Muscle layer of colon (tissue), 2 donors: ENCODE measurements at regions not wholly inside any gene's neighbourhood (a gene's known extent, or its start where the extent isn't known, plus 50 kb on each side); places are given as distances from the start of the nearest gene placed in this dataset.
"Not testable (repeated sequence)": the region's sequence is repeated elsewhere in the genome, so short reads cannot be mapped to it uniquely, and the experiment has no call there.

Source experiments
- H3K27ac ChIP-seq: one replicate; pipeline ENCODE4 v1.7.0; 2013; ENCODE audit warnings: low read depth, mild to moderate bottlenecking, low read length, moderate library complexity
- H3K27me3 ChIP-seq, 2 donors: one replicate each; pipeline ENCODE4 v1.7.0; 2013; ENCODE audit warnings: low read length in 2 of 2, mild to moderate bottlenecking in 2 of 2; ENCODE audit not compliant: insufficient read depth in 2 of 2, control insufficient read depth in 1 of 2
- H3K36me3 ChIP-seq: one replicate; pipeline ENCODE4 v1.7.0; 2013; ENCODE audit warnings: mild to moderate bottlenecking, low read length; ENCODE audit not compliant: insufficient read depth
- H3K4me1 ChIP-seq: one replicate; pipeline ENCODE4 v1.7.0; 2013; ENCODE audit warnings: mild to moderate bottlenecking, low read length; ENCODE audit not compliant: insufficient read depth
- H3K4me3 ChIP-seq, 2 donors: one replicate each; pipeline ENCODE4 v1.7.0; 2013; ENCODE audit warnings: low read length in 2 of 2, low read depth in 1 of 2, mild to moderate bottlenecking in 1 of 2, moderate library complexity in 1 of 2
- H3K9ac ChIP-seq: one replicate; pipeline ENCODE4 v1.7.0; 2013; ENCODE audit warnings: low read length
- H3K9me3 ChIP-seq: one replicate; pipeline ENCODE4 v1.7.0; 2013; ENCODE audit warnings: mild to moderate bottlenecking, low read length
- donor health status: abdominal sarcoma.
- donor health status: Adenocarcinoma of cecum.

DNA sequence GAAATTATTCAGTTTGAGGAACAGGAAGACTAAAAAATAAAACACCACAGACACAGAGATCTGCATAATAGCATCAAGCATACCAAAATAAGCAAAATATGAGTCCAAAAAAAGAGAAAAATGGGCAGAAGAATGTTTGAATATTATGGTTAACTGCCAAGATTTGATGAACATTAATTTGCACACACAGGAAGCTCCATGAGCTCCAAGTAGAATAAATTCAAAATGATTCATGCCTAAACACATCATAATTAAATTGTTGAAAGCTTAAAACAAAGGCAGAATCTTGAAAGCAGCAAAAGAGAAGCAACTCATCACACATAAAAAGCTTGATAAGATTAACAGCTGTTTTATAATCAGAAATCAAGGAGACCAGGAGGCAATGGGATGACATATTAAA is 156.6 kb upstream of the ARSJ start:
- Histone ChIP-seq H3K27me3 (no peaks in the 10 kb centered on the region), H3K36me3 (no peaks in the 10 kb centered on the region), H3K27ac (no peak overlapping the region), H3K4me1 (no peaks in the 10 kb centered on the region), H3K9ac (no peak overlapping the region), H3K4me3 (no peak overlapping the region), H3K9me3 (no peaks in the 10 kb centered on the region)

DNA sequence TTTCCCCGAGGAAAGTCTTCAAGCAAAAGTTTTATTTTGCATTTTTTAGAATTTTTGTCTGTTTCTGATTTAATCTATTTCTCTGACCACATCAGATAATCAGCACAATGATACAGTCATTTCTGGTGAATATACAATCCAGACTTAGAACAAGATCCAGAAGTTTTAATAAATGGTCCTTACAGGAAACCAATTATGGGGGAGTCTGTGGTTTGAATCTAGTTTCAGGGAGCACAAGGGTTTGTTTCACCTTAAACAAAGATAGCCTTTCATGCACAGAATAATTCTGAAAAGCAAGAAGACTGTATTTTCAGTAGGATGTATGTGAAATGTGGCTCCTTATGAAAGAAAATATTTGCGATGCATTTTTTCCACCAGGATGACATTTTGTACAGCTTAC is 158.5 kb upstream of the ARSJ start:
- Histone ChIP-seq H3K4me1 (no peaks in the 10 kb centered on the region), H3K9me3 (no peaks in the 10 kb centered on the region), H3K27me3 (no peaks in the 10 kb centered on the region), H3K9ac (no peak overlapping the region), H3K4me3 (no peak overlapping the region), H3K36me3 (no peaks in the 10 kb centered on the region), H3K27ac (no peak overlapping the region)

DNA sequence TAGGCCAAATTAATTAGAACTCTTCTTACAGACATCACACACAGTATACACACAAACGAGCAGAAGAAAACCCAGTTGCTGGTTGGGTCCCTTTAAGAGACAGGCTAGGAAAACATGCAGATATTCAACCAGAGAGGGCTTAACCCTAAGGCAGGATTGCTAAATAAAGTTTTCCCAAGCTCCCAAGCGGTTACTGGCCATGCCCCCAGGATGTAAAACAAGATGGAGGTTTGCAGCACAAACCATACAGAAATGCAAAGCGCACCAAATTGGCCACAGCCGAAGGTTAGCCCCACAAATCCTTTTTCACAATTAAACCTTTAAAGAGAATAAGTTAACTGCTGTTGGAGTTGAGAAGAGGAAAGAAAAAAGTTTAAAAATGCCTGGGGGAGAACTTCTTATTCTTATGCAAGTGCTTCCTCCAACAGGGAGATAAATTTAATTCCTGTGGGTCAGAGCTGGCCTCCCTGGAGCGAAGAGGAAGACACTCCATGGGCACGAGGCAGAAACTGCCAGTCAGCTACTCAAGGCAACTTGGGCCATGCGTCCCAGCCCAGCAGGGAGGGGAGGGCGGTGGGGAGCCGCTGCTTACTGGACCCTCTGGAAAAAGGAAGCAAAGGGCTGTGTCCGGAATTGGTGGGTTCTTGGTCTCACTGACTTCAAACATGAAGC is 167.6 kb upstream of the ARSJ start:
- Histone ChIP-seq H3K36me3 (no peaks in the 10 kb centered on the region), H3K4me3 (no peak overlapping the region), H3K27ac (no peak overlapping the region), H3K9ac (no peak overlapping the region), H3K9me3 (no peaks in the 10 kb centered on the region), H3K27me3 (no peaks in the 10 kb centered on the region), H3K4me1 (no peaks in the 10 kb centered on the region)

DNA sequence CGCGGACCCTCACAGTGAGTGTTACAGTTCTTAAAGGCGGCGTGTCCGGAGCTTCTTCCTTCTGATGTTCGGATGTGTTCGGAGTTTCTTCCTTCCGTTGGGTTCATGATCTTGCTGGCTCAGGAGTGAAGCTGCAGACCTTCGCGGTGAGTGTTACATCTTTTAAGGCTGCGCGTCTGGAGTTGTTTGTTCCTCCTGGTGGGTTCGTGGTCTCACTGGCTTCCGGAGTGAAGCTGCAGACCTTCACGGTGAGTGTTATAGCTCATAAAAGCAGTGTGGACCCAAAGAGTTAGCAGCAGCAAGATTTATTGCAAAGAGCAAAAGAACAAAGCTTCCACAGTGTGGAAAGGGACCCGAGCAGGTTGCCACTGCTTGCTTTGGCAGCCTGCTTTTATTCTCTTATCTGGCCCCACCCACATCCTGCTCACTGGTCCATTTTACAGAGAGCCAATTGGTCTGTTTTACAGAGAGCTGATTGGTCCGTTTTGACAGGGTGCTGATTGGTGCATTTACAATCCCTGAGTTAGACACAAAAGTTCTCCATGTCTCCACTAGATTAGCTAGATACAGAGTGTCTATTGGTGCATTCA is 168.3 kb upstream of the ARSJ start:
- not testable (repeated sequence) for H3K4me1 ChIP-seq, H3K36me3 ChIP-seq, H3K27ac ChIP-seq, H3K4me3 ChIP-seq, H3K9ac ChIP-seq, H3K27me3 ChIP-seq, H3K9me3 ChIP-seq

DNA sequence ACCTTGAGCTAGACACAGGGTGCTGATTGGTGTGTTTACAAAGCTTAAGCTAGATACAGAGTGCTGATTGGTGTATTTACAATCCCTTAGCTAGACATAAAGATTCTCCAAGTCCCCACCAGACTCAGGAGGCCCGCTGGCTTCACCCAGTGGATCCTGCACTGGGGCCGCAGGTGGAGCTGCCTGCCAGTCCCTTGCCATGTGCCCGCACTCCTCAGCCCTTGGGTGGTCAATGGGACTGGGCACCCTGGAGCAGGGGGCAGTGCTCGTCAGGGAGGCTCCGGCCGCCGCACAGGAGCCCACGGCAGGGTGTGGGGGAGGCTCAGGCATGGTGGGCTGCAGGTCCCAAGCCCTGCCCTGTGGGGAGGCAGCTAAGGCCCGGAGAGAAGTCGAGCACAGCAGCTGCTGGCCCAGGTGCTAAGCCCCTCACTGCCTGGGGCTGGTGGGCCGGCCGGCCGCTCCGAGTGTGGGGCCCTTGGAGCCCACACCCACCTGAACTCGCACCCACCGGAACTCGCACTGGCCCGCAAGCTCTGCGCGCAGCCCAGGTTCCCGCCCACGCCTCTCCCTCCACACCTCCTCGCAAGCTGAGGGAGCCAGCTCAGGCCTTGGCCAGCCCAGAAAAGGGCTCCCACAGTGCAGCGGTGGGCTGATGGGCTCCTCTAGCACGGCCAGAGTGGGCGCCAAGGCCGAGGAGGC is 169.1 kb upstream of the ARSJ start:
- H3K4me3 ChIP-seq, H3K9me3 ChIP-seq: not testable (repeated sequence)

DNA sequence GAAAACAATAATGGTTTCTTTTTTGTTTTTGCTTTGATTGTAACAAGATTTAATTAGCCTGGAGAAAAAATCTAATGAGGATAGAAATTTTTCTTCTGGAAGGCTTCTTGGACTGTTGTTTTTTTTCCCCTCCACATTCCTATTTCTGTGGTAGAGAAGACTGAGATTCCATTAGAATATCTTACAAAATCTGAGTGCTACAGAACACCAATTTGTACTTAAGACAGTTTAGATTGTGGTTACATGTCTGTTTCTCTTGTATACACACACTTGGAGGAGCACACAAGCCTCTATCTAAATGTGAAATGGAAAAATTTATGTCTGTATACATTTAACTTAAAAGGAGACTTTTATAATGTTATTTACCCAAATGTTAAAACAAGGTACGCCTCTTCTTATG is 176.9 kb upstream of the ARSJ start:
- H3K4me1 ChIP-seq = no peaks in the 10 kb centered on the region
- H3K27ac ChIP-seq = no peak overlapping the region
- H3K9me3 ChIP-seq = no peaks in the 10 kb centered on the region
- no peaks in the 10 kb centered on the region for H3K27me3 ChIP-seq
- no peaks in the 10 kb centered on the region for H3K36me3 ChIP-seq
- no peak overlapping the region for H3K9ac ChIP-seq
- H3K4me3 ChIP-seq = no peak overlapping the region

More for the DNA sequence above, 169.1 kb upstream of the ARSJ start:
- not testable (repeated sequence) for H3K27ac ChIP-seq, H3K4me1 ChIP-seq, H3K36me3 ChIP-seq, H3K9ac ChIP-seq, H3K27me3 ChIP-seq

DNA sequence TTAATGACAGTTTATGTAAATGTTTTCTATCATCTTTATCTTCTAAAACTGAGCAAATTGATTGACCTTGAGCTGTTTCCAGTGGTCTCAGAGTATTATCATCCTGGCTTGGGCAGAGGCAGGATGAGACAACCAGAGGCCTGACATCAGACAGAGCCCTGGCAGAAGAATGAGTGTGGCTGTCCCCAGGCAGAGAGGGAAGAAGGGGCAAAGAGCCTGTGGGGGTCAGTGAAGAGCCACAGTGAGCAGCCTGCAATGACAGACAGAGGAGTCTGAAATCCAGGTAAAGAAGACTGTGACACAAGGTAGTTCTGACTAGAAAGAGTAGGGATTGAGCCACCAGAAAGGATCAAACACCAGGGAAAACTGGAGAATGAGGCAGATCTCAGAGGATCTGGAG is 182.4 kb upstream of the ARSJ start:
- Histone ChIP-seq H3K4me3 (no peak overlapping the region), H3K27me3 (no peaks in the 10 kb centered on the region), H3K9ac (no peak overlapping the region), H3K9me3 (no peaks in the 10 kb centered on the region), H3K27ac (no peak overlapping the region), H3K36me3 (no peaks in the 10 kb centered on the region), H3K4me1 (no peaks in the 10 kb centered on the region)

DNA sequence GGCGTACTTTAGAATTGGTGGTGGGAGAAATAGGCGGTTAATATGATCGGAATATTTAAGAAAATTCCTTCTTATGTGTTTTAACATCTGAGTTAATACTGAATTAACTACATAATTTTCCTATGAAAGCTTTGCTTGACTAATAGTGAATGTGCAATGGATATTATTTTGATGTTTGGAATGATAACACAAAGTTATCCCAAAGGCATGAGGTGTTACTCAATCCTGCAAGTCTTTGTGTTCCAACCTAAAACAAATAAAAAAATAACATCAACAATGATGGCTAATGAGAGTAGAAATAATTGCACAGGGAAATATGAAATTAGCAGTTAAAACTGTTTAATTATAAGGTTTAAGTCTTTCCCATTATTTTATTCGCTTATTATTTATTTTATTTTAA is 183.6 kb upstream of the ARSJ start:
- Histone ChIP-seq H3K9me3 (no peaks in the 10 kb centered on the region), H3K9ac (no peak overlapping the region), H3K4me1 (no peaks in the 10 kb centered on the region), H3K27me3 (no peaks in the 10 kb centered on the region), H3K4me3 (no peak overlapping the region), H3K36me3 (no peaks in the 10 kb centered on the region), H3K27ac (no peak overlapping the region)

DNA sequence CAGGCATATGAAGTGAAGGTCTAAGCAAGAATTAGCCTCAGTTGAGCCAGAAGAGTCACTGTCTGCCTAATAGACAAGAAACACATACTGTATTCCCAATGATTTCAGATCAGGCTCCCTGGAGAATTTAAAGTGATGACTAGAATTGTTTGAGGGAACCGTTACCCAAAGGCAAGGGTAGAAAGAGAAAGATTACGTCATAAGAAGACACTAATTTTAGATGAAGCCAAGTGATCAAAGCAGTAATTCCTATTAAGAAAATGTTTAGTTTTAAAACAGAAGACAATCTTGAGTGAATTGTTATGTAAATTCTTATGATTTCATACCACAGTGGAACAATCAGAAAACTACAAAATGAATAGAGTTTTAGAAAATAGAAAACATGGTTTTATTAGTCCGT is 194.5 kb upstream of the ARSJ start:
- Histone ChIP-seq H3K36me3 (no peaks in the 10 kb centered on the region), H3K4me3 (no peak overlapping the region), H3K9me3 (no peaks in the 10 kb centered on the region), H3K27me3 (no peaks in the 10 kb centered on the region), H3K27ac (no peak overlapping the region), H3K4me1 (no peaks in the 10 kb centered on the region), H3K9ac (no peak overlapping the region)

DNA sequence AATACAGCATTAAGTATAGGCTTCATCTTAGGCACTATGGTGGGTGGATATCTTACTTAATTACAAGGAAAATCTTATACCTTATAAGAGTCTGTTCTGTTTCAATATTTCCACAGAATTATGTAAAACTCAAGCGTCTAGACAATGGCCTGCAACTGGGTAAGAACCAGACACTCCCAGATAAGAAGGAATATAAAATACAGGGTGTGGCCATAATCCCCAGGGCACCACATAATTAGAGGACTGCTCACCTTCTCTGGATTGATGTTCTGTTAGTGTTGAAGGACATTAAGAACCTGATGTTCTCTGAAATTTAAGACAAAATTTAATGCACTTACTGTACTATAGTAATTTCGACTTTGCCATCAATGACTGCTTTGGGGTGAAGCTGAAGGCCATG is 198.2 kb upstream of the ARSJ start:
- Histone ChIP-seq H3K9me3 (no peaks in the 10 kb centered on the region), H3K4me3 (no peak overlapping the region), H3K27ac (no peak overlapping the region), H3K27me3 (no peaks in the 10 kb centered on the region), H3K36me3 (no peaks in the 10 kb centered on the region), H3K4me1 (no peaks in the 10 kb centered on the region), H3K9ac (no peak overlapping the region)

DNA sequence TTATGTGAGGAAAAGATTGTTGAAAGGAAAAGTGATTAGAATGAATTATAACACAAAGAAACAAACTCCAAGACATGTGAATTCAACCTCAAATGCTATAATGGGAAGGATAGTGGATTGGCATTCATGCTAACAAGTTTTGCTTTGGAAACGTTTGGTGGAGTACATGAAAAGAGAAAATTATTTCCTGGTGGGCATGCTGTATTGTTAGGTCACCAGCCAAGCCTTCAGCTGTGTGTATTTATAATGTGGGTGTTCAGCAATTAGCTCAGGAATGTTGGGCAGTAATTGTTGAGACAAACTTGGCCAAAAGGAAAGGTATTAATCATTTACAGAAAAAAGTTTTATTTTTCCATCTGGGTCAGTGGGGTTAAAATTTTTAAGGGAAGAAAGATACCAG is 198.9 kb upstream of the ARSJ start:
- no peak overlapping the region for H3K9ac ChIP-seq

DNA sequence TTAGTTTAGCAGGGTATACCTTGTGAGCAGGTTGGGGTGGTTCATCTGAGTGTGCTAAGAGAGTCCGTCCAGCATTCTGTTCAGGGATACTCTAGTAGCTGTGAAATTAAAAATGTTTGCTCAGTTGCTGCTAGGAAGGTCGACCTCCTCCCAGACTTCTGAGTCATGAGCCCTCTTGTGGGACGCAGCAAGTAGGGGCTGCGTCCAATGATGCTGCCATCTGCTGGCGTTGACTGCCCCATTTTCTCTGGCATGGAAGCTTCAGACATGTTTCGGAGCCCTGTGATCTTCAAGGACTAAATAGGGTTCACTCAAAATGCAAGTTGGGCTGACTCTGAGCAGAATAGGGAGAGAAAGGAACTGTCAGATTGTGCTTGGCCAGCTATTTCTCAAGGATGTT is 201.0 kb upstream of the ARSJ start:
- Histone ChIP-seq H3K4me1 (no peaks in the 10 kb centered on the region), H3K4me3 (no peak overlapping the region), H3K27ac (no peak overlapping the region), H3K9ac (no peak overlapping the region), H3K36me3 (no peaks in the 10 kb centered on the region), H3K27me3 (no peaks in the 10 kb centered on the region), H3K9me3 (no peaks in the 10 kb centered on the region)

More for the DNA sequence above, 198.9 kb upstream of the ARSJ start:
- Histone ChIP-seq H3K9me3 (no peaks in the 10 kb centered on the region), H3K4me3 (no peak overlapping the region), H3K27ac (no peak overlapping the region), H3K36me3 (no peaks in the 10 kb centered on the region), H3K4me1 (no peaks in the 10 kb centered on the region), H3K27me3 (no peaks in the 10 kb centered on the region)
